ENCODE measurements at regions not wholly inside any gene's neighbourhood (a gene's known extent, or its start where the extent isn't known, plus 50 kb on each side); places are given as distances from the start of the nearest gene placed in this dataset.

DNA sequence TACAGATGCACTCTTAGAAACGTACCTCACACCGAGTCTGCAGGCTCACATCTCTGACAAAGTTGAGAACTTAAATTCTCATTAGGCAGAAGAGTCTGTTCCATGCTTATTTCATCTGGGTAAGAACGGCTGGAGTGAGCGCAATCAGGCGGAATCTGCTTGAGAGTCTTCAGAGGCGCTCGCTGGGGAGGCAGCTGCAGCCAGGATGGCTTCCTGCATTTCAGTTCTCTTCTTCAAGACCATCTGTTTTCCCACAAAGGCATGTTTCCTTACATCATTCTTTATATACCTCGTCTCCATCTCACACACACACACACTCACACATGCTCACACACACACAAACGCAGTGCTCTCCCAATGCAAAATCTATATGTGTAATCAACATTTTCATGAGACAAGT lies 497.1 kb downstream of the AJAP1 start:
- TF ChIP-seq, protein P1, sequence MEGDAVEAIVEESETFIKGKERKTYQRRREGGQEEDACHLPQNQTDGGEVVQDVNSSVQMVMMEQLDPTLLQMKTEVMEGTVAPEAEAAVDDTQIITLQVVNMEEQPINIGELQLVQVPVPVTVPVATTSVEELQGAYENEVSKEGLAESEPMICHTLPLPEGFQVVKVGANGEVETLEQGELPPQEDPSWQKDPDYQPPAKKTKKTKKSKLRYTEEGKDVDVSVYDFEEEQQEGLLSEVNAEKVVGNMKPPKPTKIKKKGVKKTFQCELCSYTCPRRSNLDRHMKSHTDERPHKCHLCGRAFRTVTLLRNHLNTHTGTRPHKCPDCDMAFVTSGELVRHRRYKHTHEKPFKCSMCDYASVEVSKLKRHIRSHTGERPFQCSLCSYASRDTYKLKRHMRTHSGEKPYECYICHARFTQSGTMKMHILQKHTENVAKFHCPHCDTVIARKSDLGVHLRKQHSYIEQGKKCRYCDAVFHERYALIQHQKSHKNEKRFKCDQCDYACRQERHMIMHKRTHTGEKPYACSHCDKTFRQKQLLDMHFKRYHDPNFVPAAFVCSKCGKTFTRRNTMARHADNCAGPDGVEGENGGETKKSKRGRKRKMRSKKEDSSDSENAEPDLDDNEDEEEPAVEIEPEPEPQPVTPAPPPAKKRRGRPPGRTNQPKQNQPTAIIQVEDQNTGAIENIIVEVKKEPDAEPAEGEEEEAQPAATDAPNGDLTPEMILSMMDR (IDR thresholded peaks at IDR 0.05; ENCODE audit: low read depth, low read length, poor library complexity, severe bottlenecking), result no peak
- no peak for TF ChIP-seq EZH2phosphoT487 (IDR thresholded peaks at IDR 0.05; ENCODE audit: borderline replicate concordance, low read length)

All from DOHH2 (cell line).